ENCODE measurements at regions not wholly inside any gene's neighbourhood (a gene's known extent, or its start where the extent isn't known, plus 50 kb on each side); places are given as distances from the start of the nearest gene placed in this dataset.

- Histone ChIP-seq H3K27ac (ENCODE audit: low read length) (no peak overlapping the region), H3K36me3 (ENCODE audit: control insufficient read depth, insufficient read depth, low read length) (no peaks in the 10 kb centered on the region), H3K27me3 (ENCODE audit: control insufficient read depth, insufficient read depth, low read length) (peaks cover 25% of the 10 kb centered on the region), H3K9me3 (ENCODE audit: control insufficient read depth, insufficient read depth, low read length) (no peaks in the 10 kb centered on the region), H3K4me3 (ENCODE audit: low read length) (no peak overlapping the region), H3K4me1 (ENCODE audit: control insufficient read depth, insufficient read depth, low read length) (peaks cover 14% of the 10 kb centered on the region)
- no peak overlapping the region for H3K4me3 Mint-ChIP-seq
- no peak for ATAC-seq
- H3K4me1 Mint-ChIP-seq: peaks cover 18 to 21% of the 10 kb centered on the region in 2 donors
- WGBS (ENCODE audit: insufficient coverage): 72% methylated on average over 1 of the region's 1 CpG
- no peaks in the 10 kb centered on the region for H3K36me3 Mint-ChIP-seq
- TF ChIP-seq CTCF (IDR thresholded peaks at IDR 0.05): no peak
- no peaks in the 10 kb centered on the region for H3K9me3 Mint-ChIP-seq
- intact Hi-C loops (cut with micrococcal nuclease): loop anchor here (5.0 kb wide), 1 partner anchor 122 kb away; no protein-coding TSS in a partner anchor
- H3K27ac Mint-ChIP-seq: no peak overlapping the region
- DNase-seq: no peak
- H3K27me3 Mint-ChIP-seq (ENCODE audit: low read depth in 2 of 2): peaks cover 34 to 72% of the 10 kb centered on the region in 2 donors
These were observed 551.1 kb downstream of the TFEC start for GRCh38 chr7:115479448-115479847.

GRCh38 chr7:115478426-115478825, 552.1 kb downstream of the TFEC start:
- TF ChIP-seq CTCF (IDR thresholded peaks at IDR 0.05): no peak
- ATAC-seq (no peak), DNase-seq (no peak)
- H3K9me3 Mint-ChIP-seq: no peaks in the 10 kb centered on the region
- no peak overlapping the region for H3K4me3 ChIP-seq (ENCODE audit: low read length)
- H3K4me1 Mint-ChIP-seq: peaks cover 18 to 21% of the 10 kb centered on the region in 2 donors
- peaks cover 14% of the 10 kb centered on the region for H3K4me1 ChIP-seq (ENCODE audit: control insufficient read depth, insufficient read depth, low read length)
- no peak overlapping the region for H3K27ac Mint-ChIP-seq
- no peak overlapping the region for H3K27ac ChIP-seq (ENCODE audit: low read length)
- H3K27me3 ChIP-seq (ENCODE audit: control insufficient read depth, insufficient read depth, low read length): peaks cover 27% of the 10 kb centered on the region
- peaks cover 32 to 62% of the 10 kb centered on the region in 2 donors for H3K27me3 Mint-ChIP-seq (ENCODE audit: low read depth in 2 of 2)
- intact Hi-C loops (cut with micrococcal nuclease): loop anchor here (5.0 kb wide), 1 partner anchor 121 kb away; no protein-coding TSS in a partner anchor
- H3K36me3 Mint-ChIP-seq: no peaks in the 10 kb centered on the region
- no peaks in the 10 kb centered on the region for H3K36me3 ChIP-seq (ENCODE audit: control insufficient read depth, insufficient read depth, low read length)
- H3K9me3 ChIP-seq (ENCODE audit: control insufficient read depth, insufficient read depth, low read length): no peaks in the 10 kb centered on the region
- H3K4me3 Mint-ChIP-seq: no peak overlapping the region

- peak overlapping the region; percentile 91 for H3K4me3 Mint-ChIP-seq
- no peaks in the 10 kb centered on the region for H3K9me3 Mint-ChIP-seq
- no peak overlapping the region for H3K4me3 ChIP-seq (ENCODE audit: low read length)
- H3K9me3 ChIP-seq (ENCODE audit: control insufficient read depth, insufficient read depth, low read length): no peaks in the 10 kb centered on the region
- peaks cover 3% of the 10 kb centered on the region for H3K36me3 Mint-ChIP-seq
- no peak overlapping the region for H3K27ac Mint-ChIP-seq
- TF ChIP-seq CTCF (IDR thresholded peaks at IDR 0.05): no peak
- H3K36me3 ChIP-seq (ENCODE audit: control insufficient read depth, insufficient read depth, low read length): no peaks in the 10 kb centered on the region
- peaks cover 14% of the 10 kb centered on the region for H3K4me1 ChIP-seq (ENCODE audit: control insufficient read depth, insufficient read depth, low read length)
- H3K27me3 Mint-ChIP-seq (ENCODE audit: low read depth in 2 of 2): peaks cover 33 to 57% of the 10 kb centered on the region in 2 donors
- ATAC-seq (peak in 1 of 3 donors; percentile 60), DNase-seq (peak in 1 of 2 donors; percentile 4)
- WGBS (ENCODE audit: insufficient coverage): 2% methylated on average over 30 of the region's 30 CpGs
- no peak overlapping the region for H3K27ac ChIP-seq (ENCODE audit: low read length)
- peaks cover 18 to 24% of the 10 kb centered on the region in 2 donors for H3K4me1 Mint-ChIP-seq
- H3K27me3 ChIP-seq (ENCODE audit: control insufficient read depth, insufficient read depth, low read length): peaks cover 25% of the 10 kb centered on the region
- intact Hi-C loops (cut with micrococcal nuclease): loop anchor here (5.0 kb wide), 1 partner anchor 120 kb away; no protein-coding TSS in a partner anchor
These were observed 553.3 kb downstream of the TFEC start for GRCh38 chr7:115477193-115477651.

- no peak for DNase-seq
- Histone ChIP-seq H3K27ac (ENCODE audit: low read length) (no peak overlapping the region), H3K4me3 (ENCODE audit: low read length) (no peak overlapping the region), H3K4me1 (ENCODE audit: control insufficient read depth, insufficient read depth, low read length) (peaks cover 14% of the 10 kb centered on the region), H3K36me3 (ENCODE audit: control insufficient read depth, insufficient read depth, low read length) (no peaks in the 10 kb centered on the region), H3K9me3 (ENCODE audit: control insufficient read depth, insufficient read depth, low read length) (no peaks in the 10 kb centered on the region), H3K27me3 (ENCODE audit: control insufficient read depth, insufficient read depth, low read length) (peaks cover 23% of the 10 kb centered on the region)
- H3K4me1 Mint-ChIP-seq: peaks cover 18 to 27% of the 10 kb centered on the region in 2 donors
- H3K36me3 Mint-ChIP-seq: peaks cover 5% of the 10 kb centered on the region
- H3K27ac Mint-ChIP-seq: no peak overlapping the region
- no peaks in the 10 kb centered on the region for H3K9me3 Mint-ChIP-seq
- peaks cover 32 to 57% of the 10 kb centered on the region in 2 donors for H3K27me3 Mint-ChIP-seq (ENCODE audit: low read depth in 2 of 2)
- intact Hi-C loops (cut with micrococcal nuclease): loop anchor here (1.0 to 5.0 kb wide), 2 partner anchors 119 to 611 kb away; no protein-coding TSS in a partner anchor
- peak in 1 of 3 donors; percentile 45 for ATAC-seq
- H3K4me3 Mint-ChIP-seq: peak overlapping the region; percentile 91
- 4% methylated on average over 7 of the region's 7 CpGs for WGBS (ENCODE audit: insufficient coverage)
- no peak for TF ChIP-seq CTCF (IDR thresholded peaks at IDR 0.05)
These were observed 553.8 kb downstream of the TFEC start for GRCh38 chr7:115476671-115477181.

All from natural killer cell (primary cell).